ENCODE measurements at regions not wholly inside any gene's neighbourhood (a gene's known extent, or its start where the extent isn't known, plus 50 kb on each side); places are given as distances from the start of the nearest gene placed in this dataset.

DNA sequence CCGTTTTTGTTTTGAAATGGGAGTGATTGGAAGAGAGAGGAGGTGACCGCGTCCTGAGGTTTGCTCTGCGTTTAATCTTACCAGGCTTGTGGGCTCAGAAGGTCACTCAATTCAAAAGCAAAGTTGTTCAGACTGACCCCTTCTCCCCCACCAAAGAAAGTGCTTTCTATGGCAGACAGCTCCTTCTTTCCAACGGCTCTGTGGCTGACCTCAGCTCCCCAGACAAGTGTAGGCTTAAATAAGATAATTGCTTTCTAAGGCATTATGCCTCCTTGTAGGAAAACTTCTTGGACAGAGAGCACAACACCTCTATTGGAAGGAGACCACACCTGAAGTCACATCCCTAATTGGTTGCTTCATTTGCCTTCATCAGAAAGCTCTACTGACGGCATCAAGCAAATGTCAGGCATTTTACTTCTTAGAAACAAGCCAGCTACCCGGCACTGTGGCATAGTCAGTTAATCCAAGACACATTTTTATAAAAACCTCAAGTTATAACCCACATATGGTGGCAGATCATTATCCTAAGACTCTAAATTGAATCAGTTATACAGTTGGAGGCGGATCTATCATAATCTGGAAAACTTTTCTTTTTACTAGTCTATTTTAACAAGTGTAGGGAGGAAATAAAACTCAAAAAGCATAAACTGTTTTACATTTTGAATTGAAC is 94.9 kb downstream of the TMEM174 start:
- DNase-seq (ENCODE audit: low read depth, low spot score) (no peak), FAIRE-seq (no peak)
- dilution Hi-C loops (cut with MboI; ENCODE audit: extremely low pct_ligation_motif_present, low sequenced_read_pairs) = no loop called here
- no peak overlapping the region for H3K4me2 ChIP-seq (ENCODE audit: insufficient read depth, low read length)
- no peaks in the 10 kb centered on the region for H3K79me2 ChIP-seq (ENCODE audit: control insufficient read depth, insufficient read depth, low read length)
- BruUV-seq (replicated peaks) = no TSS peak
- no peaks in the 10 kb centered on the region for H3K4me1 ChIP-seq (ENCODE audit: control insufficient read depth, extremely low read depth, insufficient read depth, low read length)
- H2AFZ ChIP-seq (ENCODE audit: low read depth, low read length) = no peak overlapping the region
- H3K9me1 ChIP-seq (replicated peaks; ENCODE audit: control insufficient read depth, extremely low read depth, insufficient read depth, low read length) = no peaks in the 10 kb centered on the region
- POLR2A ChIA-PET = no interaction called here
- H3K9me3 ChIP-seq (replicated peaks; ENCODE audit: control insufficient read depth, insufficient read depth, low read length) = no peaks in the 10 kb centered on the region
- intact Hi-C loops (cut with micrococcal nuclease) = no loop called here
- no peak for TF ChIP-seq JUN (IDR thresholded peaks at IDR 0.05; ENCODE audit: borderline replicate concordance, insufficient read depth, insufficient read length, low read depth)
- peaks cover 64 to 79% of the 10 kb centered on the region in 2 experiments for H3K27me3 ChIP-seq (ENCODE audit: control insufficient read depth in 2 of 2, insufficient read depth in 2 of 2, low read length in 2 of 2)
- no peaks in the 10 kb centered on the region for H4K20me1 ChIP-seq (replicated peaks; ENCODE audit: control insufficient read depth, extremely low read depth, insufficient read depth, low read length)
- CTCF ChIA-PET = interaction anchor here (0.8 to 1.9 kb wide), 5 partner anchors 9 to 183 kb away, joined by 3 to 6 read pairs (median 5); no protein-coding TSS in a partner anchor
- H3K4me3 ChIP-seq (replicated peaks in 1 of 3; ENCODE audit: insufficient read depth in 1 of 3, low read depth in 1 of 3, low read length in 3 of 3) = no peak overlapping the region
- no peak overlapping the region for H3K27ac ChIP-seq (ENCODE audit: insufficient read depth, low read depth, low read length)
- H3K36me3 ChIP-seq (ENCODE audit: control insufficient read depth in 2 of 2, extremely low read depth in 1 of 2, insufficient read depth in 2 of 2, low read length in 2 of 2) = no peaks in the 10 kb centered on the region
- H3K9ac ChIP-seq (replicated peaks; ENCODE audit: extremely low read depth, insufficient read depth, low read length) = no peak overlapping the region

GRCh38 chr5:73266925-73267765 is 94.2 kb downstream of the TMEM174 start:
- no peaks in the 10 kb centered on the region for H3K9me1 ChIP-seq (replicated peaks; ENCODE audit: control insufficient read depth, extremely low read depth, insufficient read depth, low read length)
- H3K27me3 ChIP-seq (ENCODE audit: control insufficient read depth in 2 of 2, insufficient read depth in 2 of 2, low read length in 2 of 2) = peaks cover 63 to 78% of the 10 kb centered on the region in 2 experiments
- H3K36me3 ChIP-seq (ENCODE audit: control insufficient read depth in 2 of 2, extremely low read depth in 1 of 2, insufficient read depth in 2 of 2, low read length in 2 of 2) = no peaks in the 10 kb centered on the region
- dilution Hi-C loops (cut with MboI; ENCODE audit: extremely low pct_ligation_motif_present, low sequenced_read_pairs) = no loop called here
- H4K20me1 ChIP-seq (replicated peaks; ENCODE audit: control insufficient read depth, extremely low read depth, insufficient read depth, low read length) = no peaks in the 10 kb centered on the region
- H2AFZ ChIP-seq (ENCODE audit: low read depth, low read length) = no peak overlapping the region
- intact Hi-C loops (cut with micrococcal nuclease) = no loop called here
- no peak overlapping the region for H3K27ac ChIP-seq (ENCODE audit: insufficient read depth, low read depth, low read length)
- FAIRE-seq (no peak), DNase-seq (ENCODE audit: low read depth, low spot score) (no peak)
- H3K4me2 ChIP-seq (ENCODE audit: insufficient read depth, low read length) = no peak overlapping the region
- no TSS peak for BruUV-seq (replicated peaks)
- H3K4me3 ChIP-seq (replicated peaks in 1 of 3; ENCODE audit: insufficient read depth in 1 of 3, low read depth in 1 of 3, low read length in 3 of 3) = no peak overlapping the region
- no peaks in the 10 kb centered on the region for H3K79me2 ChIP-seq (ENCODE audit: control insufficient read depth, insufficient read depth, low read length)
- no peak for TF ChIP-seq POLR2AphosphoS5 (IDR thresholded peaks at IDR 0.05; ENCODE audit: insufficient read depth, low read depth, low read length)
- no peak for TF ChIP-seq GATA2 (IDR thresholded peaks at IDR 0.05; ENCODE audit: insufficient read depth, insufficient read length, low read depth, low read length)
- TF ChIP-seq POLR2A (IDR thresholded peaks at IDR 0.05; ENCODE audit: low read depth, low read length) = no peak
- TF ChIP-seq EZH2 (IDR thresholded peaks at IDR 0.05; ENCODE audit: borderline replicate concordance, low read depth, low read length, severe bottlenecking) = no peak
- TF ChIP-seq, protein P1, sequence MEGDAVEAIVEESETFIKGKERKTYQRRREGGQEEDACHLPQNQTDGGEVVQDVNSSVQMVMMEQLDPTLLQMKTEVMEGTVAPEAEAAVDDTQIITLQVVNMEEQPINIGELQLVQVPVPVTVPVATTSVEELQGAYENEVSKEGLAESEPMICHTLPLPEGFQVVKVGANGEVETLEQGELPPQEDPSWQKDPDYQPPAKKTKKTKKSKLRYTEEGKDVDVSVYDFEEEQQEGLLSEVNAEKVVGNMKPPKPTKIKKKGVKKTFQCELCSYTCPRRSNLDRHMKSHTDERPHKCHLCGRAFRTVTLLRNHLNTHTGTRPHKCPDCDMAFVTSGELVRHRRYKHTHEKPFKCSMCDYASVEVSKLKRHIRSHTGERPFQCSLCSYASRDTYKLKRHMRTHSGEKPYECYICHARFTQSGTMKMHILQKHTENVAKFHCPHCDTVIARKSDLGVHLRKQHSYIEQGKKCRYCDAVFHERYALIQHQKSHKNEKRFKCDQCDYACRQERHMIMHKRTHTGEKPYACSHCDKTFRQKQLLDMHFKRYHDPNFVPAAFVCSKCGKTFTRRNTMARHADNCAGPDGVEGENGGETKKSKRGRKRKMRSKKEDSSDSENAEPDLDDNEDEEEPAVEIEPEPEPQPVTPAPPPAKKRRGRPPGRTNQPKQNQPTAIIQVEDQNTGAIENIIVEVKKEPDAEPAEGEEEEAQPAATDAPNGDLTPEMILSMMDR (IDR thresholded peaks at IDR 0.05; ENCODE audit: extremely low read depth in 1 of 2, insufficient read depth in 1 of 2, low read depth in 1 of 2, low read length in 2 of 2) = no peak
- no peak for TF ChIP-seq FOS (IDR thresholded peaks at IDR 0.05; ENCODE audit: borderline replicate concordance, insufficient read depth, low read length)
- ChIA-PET CTCF (interaction anchor here (0.7 to 1.9 kb wide), 6 partner anchors 10 to 184 kb away, joined by 3 to 6 read pairs (median 4); no protein-coding TSS in a partner anchor), POLR2A (no interaction called here)
- no peaks in the 10 kb centered on the region for H3K9me3 ChIP-seq (replicated peaks; ENCODE audit: control insufficient read depth, insufficient read depth, low read length)
- no peaks in the 10 kb centered on the region for H3K4me1 ChIP-seq (ENCODE audit: control insufficient read depth, extremely low read depth, insufficient read depth, low read length)
- no peak overlapping the region for H3K9ac ChIP-seq (replicated peaks; ENCODE audit: extremely low read depth, insufficient read depth, low read length)
